PC-3 (cell line): ENCODE measurements at regions not wholly inside any gene's neighbourhood (a gene's known extent, or its start where the extent isn't known, plus 50 kb on each side); places are given as distances from the start of the nearest gene placed in this dataset.

Experiments used
- ATAC-seq: fragments of 200-7000 bp; cut with Tn5 transposase; 2 replicates; pipeline ENCODE4 v1.9.1; 2020; ENCODE audit warnings: mild to moderate bottlenecking, moderate library complexity
- BruUV-seq: library from RNA; stranded (reverse); fragments of 400-500 nt; replicated peaks from 2 replicates; lab custom pipeline; 2021; lab: Mats Ljungman, UMichigan
- CTCF ChIA-PET: fragments of 300-600 bp; sonication (Branson Sonifier 250); formaldehyde crosslinking; loops from one replicate; lab custom pipeline; 2022; ENCODE audit warnings: antibody characterized with exemption; lab: Charles Lee
- POLR2A ChIA-PET: fragments of 300-600 bp; sonication (Branson Sonifier 250); formaldehyde crosslinking; loops from one replicate; lab custom pipeline; 2022; ENCODE audit warnings: antibody characterized with exemption; ENCODE audit not compliant: unreplicated experiment; lab: Charles Lee
- DNase-seq: peaks from one replicate; pipeline ENCODE4 v3.0.0-alpha.2; 2015
- H2AFZ ChIP-seq: fragments of 300-600 bp; sonication (generic); 2 replicates; pipeline ENCODE4 v1.6.0; 2016; ENCODE audit warnings: antibody characterized with exemption, low read length
- H3F3A ChIP-seq: fragments of 300-600 bp; sonication (generic); one replicate; pipeline ENCODE4 v1.6.0; 2017; ENCODE audit warnings: antibody characterized with exemption, low read length, control low read depth, mild to moderate bottlenecking; ENCODE audit not compliant: unreplicated experiment
- H3K27ac ChIP-seq: fragments of 300-600 bp; sonication (generic); 2 replicates; pipeline ENCODE4 v1.5.1; 2016; ENCODE audit warnings: mild to moderate bottlenecking, low read length
- H3K27me3 ChIP-seq: fragments of 300-600 bp; sonication (generic); 2 replicates; pipeline ENCODE4 v1.6.1; 2016; ENCODE audit warnings: low read length, mixed read lengths
- H3K36me3 ChIP-seq: fragments of 300-600 bp; sonication (generic); 2 replicates; pipeline ENCODE4 v1.6.1; 2016; ENCODE audit warnings: low read depth, mixed run types, low read length, mixed read lengths
- H3K4me1 ChIP-seq: fragments of 300-600 bp; sonication (generic); 2 replicates; pipeline ENCODE4 v1.5.1; 2016; ENCODE audit warnings: low read length; ENCODE audit not compliant: insufficient read depth
- H3K4me2 ChIP-seq: fragments of 300-600 bp; sonication (generic); 2 replicates; pipeline ENCODE4 v1.6.0; 2016; ENCODE audit warnings: low read length
- H3K4me3 ChIP-seq: fragments of 300-600 bp; sonication (generic); 2 replicates; pipeline ENCODE4 v1.5.1; 2016; ENCODE audit warnings: mild to moderate bottlenecking, low read length, mixed read lengths
- H3K79me2 ChIP-seq: fragments of 300-600 bp; sonication (generic); 2 replicates; pipeline ENCODE4 v1.6.1; 2017; ENCODE audit warnings: low read length, mixed read lengths
- H3K9ac ChIP-seq: fragments of 300-600 bp; sonication (generic); 2 replicates; pipeline ENCODE4 v1.6.0; 2016; ENCODE audit warnings: mild to moderate bottlenecking, low read length
- H3K9me2 ChIP-seq: fragments of 300-600 bp; sonication (generic); replicated peaks from 2 replicates; pipeline ENCODE4 v1.6.1; 2016; ENCODE audit warnings: mixed run types, low read length, mixed read lengths
- H3K9me3 ChIP-seq: fragments of 300-600 bp; sonication (generic); 2 replicates; pipeline ENCODE4 v1.6.1; 2016; ENCODE audit warnings: low read length, mixed read lengths
- H4K20me1 ChIP-seq: fragments of 300-600 bp; sonication (generic); 2 replicates; pipeline ENCODE4 v1.6.1; 2016; ENCODE audit warnings: low read length, mixed read lengths
- EZH2 ChIP-seq: fragments of 300-600 bp; sonication (generic); IDR thresholded peaks from one replicate; pipeline ENCODE4 v1.6.1; 2017; ENCODE audit warnings: antibody characterized with exemption, mild to moderate bottlenecking, low read length; ENCODE audit not compliant: unreplicated experiment
- EZH2phosphoT487 ChIP-seq: fragments of 300-600 bp; sonication (generic); IDR thresholded peaks from 2 replicates; pipeline ENCODE4 v1.6.1; 2018; ENCODE audit warnings: mild to moderate bottlenecking, antibody characterized with exemption, low read length, borderline replicate concordance
- intact Hi-C: fragments of 100-400 bp; cut with micrococcal nuclease; formaldehyde crosslinking; loops from 2 replicates; pipeline ENCODE4 v1.9.0; 2023
- TF ChIP-seq, protein P1 (sequence below): fragments of 300-600 bp; sonication (generic); conservative IDR thresholded peaks from 2 replicates; pipeline ENCODE4 v1.5.1; 2017; ENCODE audit warnings: antibody characterized with exemption, low read depth, mild to moderate bottlenecking, low read length

DNA sequence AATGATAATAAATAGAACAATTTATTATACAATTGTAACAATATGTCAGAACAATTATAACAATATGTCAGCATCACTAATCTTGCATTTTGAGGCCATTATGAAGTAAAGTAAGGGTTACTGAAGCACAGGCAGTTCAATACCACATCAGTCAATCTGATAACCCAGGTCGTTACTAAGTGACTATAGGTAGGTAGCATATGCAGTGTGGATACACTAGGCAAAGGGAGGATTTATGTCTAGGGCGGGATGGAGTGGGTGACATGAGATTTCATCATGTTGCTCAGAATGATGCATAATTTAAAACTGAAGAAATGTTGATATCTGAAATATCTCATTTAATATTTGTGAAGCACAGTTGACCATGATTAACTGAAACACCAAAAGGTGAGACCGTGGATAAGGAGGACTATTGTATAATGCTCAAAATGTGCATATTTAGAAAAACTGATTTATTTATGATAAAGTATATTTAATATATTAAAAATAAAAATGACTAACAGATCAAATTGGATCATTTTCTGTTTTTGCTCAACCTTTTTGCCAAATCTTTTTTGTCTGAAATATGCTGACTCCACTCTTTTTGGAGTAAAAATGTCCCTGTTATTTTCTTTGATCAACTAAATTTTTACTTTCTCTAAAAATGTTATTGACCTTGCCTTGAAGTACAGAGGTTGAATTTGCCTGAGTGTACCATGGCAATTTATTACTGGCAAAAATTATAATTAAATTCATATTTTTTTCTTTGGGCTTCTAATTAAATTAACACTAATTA is 1189.4 kb upstream of the USP15 start:
- no peak overlapping the region for H3K4me3 ChIP-seq
- H3K27me3 ChIP-seq: no peaks in the 10 kb centered on the region
- intact Hi-C loops: no loop called here
- TF ChIP-seq, protein P1, sequence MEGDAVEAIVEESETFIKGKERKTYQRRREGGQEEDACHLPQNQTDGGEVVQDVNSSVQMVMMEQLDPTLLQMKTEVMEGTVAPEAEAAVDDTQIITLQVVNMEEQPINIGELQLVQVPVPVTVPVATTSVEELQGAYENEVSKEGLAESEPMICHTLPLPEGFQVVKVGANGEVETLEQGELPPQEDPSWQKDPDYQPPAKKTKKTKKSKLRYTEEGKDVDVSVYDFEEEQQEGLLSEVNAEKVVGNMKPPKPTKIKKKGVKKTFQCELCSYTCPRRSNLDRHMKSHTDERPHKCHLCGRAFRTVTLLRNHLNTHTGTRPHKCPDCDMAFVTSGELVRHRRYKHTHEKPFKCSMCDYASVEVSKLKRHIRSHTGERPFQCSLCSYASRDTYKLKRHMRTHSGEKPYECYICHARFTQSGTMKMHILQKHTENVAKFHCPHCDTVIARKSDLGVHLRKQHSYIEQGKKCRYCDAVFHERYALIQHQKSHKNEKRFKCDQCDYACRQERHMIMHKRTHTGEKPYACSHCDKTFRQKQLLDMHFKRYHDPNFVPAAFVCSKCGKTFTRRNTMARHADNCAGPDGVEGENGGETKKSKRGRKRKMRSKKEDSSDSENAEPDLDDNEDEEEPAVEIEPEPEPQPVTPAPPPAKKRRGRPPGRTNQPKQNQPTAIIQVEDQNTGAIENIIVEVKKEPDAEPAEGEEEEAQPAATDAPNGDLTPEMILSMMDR: no peak
- TF ChIP-seq EZH2: no peak
- no peak for TF ChIP-seq EZH2phosphoT487
- H3K4me1 ChIP-seq: no peaks in the 10 kb centered on the region
- H3K36me3 ChIP-seq: no peaks in the 10 kb centered on the region
- H3F3A ChIP-seq: no peaks in the 10 kb centered on the region
- no peak for DNase-seq
- no peak overlapping the region for H3K9ac ChIP-seq
- H3K79me2 ChIP-seq: no peaks in the 10 kb centered on the region
- no peak overlapping the region for H3K4me2 ChIP-seq
- ChIA-PET CTCF (no interaction called here), POLR2A (no interaction called here)
- H2AFZ ChIP-seq: no peak overlapping the region
- BruUV-seq: no TSS peak
- no peak for ATAC-seq
- H3K9me3 ChIP-seq: no peaks in the 10 kb centered on the region
- H3K27ac ChIP-seq: no peak overlapping the region
- H3K9me2 ChIP-seq: no peaks in the 10 kb centered on the region
- no peaks in the 10 kb centered on the region for H4K20me1 ChIP-seq

DNA sequence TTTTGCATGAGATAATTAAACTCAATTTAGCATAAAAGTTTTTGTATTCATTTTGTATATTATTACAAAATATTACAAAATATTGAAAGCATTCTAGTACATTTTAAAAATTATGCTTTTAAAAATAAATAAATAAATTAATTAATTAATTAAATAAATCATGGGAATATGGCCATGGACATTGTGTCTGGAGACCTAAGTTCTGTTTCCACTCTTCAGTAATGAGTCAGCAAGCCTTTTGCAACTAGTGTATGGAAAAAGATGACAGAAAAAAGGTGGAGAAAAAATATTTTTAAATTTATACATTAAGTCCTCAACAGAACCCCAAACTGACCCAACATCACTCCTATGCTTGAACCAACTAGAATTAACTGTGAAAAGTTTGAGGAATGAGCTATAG is 1187.5 kb upstream of the USP15 start:
- ATAC-seq (no peak), DNase-seq (no peak)
- Histone ChIP-seq H3K4me1 (no peaks in the 10 kb centered on the region), H3K9me2 (no peaks in the 10 kb centered on the region), H2AFZ (no peak overlapping the region), H3K36me3 (no peaks in the 10 kb centered on the region), H3K9ac (no peak overlapping the region), H3K27ac (no peak overlapping the region), H3F3A (no peaks in the 10 kb centered on the region), H3K9me3 (no peaks in the 10 kb centered on the region), H4K20me1 (no peaks in the 10 kb centered on the region), H3K4me3 (no peak overlapping the region), H3K79me2 (no peaks in the 10 kb centered on the region), H3K4me2 (no peak overlapping the region), H3K27me3 (no peaks in the 10 kb centered on the region)
- POLR2A ChIA-PET: no interaction called here
- intact Hi-C loops: no loop called here
- no TSS peak for BruUV-seq
- CTCF ChIA-PET: no interaction called here
- TF ChIP-seq, protein P1: no peak
- TF ChIP-seq EZH2 (no peak), EZH2phosphoT487 (no peak)

DNA sequence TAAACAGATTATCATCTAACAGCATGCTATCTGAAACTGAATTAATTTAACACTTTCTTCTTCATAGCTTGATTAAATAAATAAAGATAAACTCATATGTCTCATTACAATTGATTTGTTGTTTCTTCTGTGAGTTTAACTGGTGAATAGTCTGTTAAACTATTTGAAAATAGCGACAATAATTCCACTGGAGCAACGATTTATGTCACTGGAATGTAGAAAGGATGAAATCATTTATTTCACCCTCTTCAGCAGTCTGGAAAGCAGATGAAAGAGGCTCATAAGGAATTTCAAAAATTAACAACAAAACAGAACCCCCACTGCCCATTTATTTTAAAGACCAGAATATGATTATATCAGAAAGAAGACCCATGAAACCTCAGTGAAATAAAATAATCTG is 1165.1 kb upstream of the USP15 start:
- H3K4me1 ChIP-seq: no peaks in the 10 kb centered on the region
- H3K9me3 ChIP-seq: no peaks in the 10 kb centered on the region
- no peaks in the 10 kb centered on the region for H3K36me3 ChIP-seq
- TF ChIP-seq EZH2phosphoT487: no peak
- TF ChIP-seq, protein P1: no peak
- no peak for TF ChIP-seq EZH2
- H3K4me3 ChIP-seq: no peak overlapping the region
- intact Hi-C loops: no loop called here
- no peaks in the 10 kb centered on the region for H3K9me2 ChIP-seq
- no peaks in the 10 kb centered on the region for H4K20me1 ChIP-seq
- H3F3A ChIP-seq: no peaks in the 10 kb centered on the region
- no TSS peak for BruUV-seq
- H3K9ac ChIP-seq: no peak overlapping the region
- no peak overlapping the region for H3K4me2 ChIP-seq
- H3K27ac ChIP-seq: no peak overlapping the region
- no peaks in the 10 kb centered on the region for H3K27me3 ChIP-seq
- H2AFZ ChIP-seq: no peak overlapping the region
- ATAC-seq (no peak), DNase-seq (peak; percentile 2)
- CTCF ChIA-PET: no interaction called here
- POLR2A ChIA-PET: no interaction called here
- no peaks in the 10 kb centered on the region for H3K79me2 ChIP-seq
